Dedifferentiated amniotic fluid mesenchymal stem cell (primary cell): ENCODE measurements at regions not wholly inside any gene's neighbourhood (a gene's known extent, or its start where the extent isn't known, plus 50 kb on each side); places are given as distances from the start of the nearest gene placed in this dataset.
A peak's percentile ranks its signal among the peaks of the same experiment; 100 is the strongest.

ENCODE experiments used
- DNase-seq: peaks from one replicate; pipeline ENCODE4 v3.0.0-alpha.2; 2016; ENCODE audit errors: extremely low spot score

GRCh38 chr4:41389356-41389755 lies 132.6 kb downstream of the UCHL1 start:
- DNase-seq = no peak

- DNase-seq = no peak
Observed at GRCh38 chr4:41390661-41391060, 133.9 kb downstream of the UCHL1 start.

- no peak for DNase-seq
Observed at GRCh38 chr4:41391271-41391670, 134.5 kb downstream of the UCHL1 start.

- DNase-seq = no peak
Observed at GRCh38 chr4:41394481-41394894, 137.8 kb downstream of the UCHL1 start.

GRCh38 chr4:41396214-41396613 lies 139.5 kb downstream of the UCHL1 start:
- no peak for DNase-seq

- DNase-seq = no peak
Observed at GRCh38 chr4:41396869-41397268, 140.1 kb downstream of the UCHL1 start.

GRCh38 chr4:41399231-41399630 lies 138.7 kb upstream of the LIMCH1 start:
- no peak for DNase-seq

GRCh38 chr4:41400296-41400695 lies 137.7 kb upstream of the LIMCH1 start:
- DNase-seq = peak; percentile 58

GRCh38 chr4:41405464-41406112 lies 132.4 kb upstream of the LIMCH1 start:
- DNase-seq = no peak

- no peak for DNase-seq
Observed at GRCh38 chr4:41406113-41406516, 131.8 kb upstream of the LIMCH1 start.

- DNase-seq = no peak
Observed at GRCh38 chr4:41408150-41408549, 129.8 kb upstream of the LIMCH1 start.

- DNase-seq = no peak
Observed at GRCh38 chr4:41408859-41409593, 128.9 kb upstream of the LIMCH1 start.

- DNase-seq = no peak
Observed at GRCh38 chr4:41409594-41409895, 128.4 kb upstream of the LIMCH1 start.

- DNase-seq = no peak
Observed at GRCh38 chr4:41410049-41410448, 127.9 kb upstream of the LIMCH1 start.

GRCh38 chr4:41413670-41414411 lies 124.1 kb upstream of the LIMCH1 start:
- DNase-seq = no peak

- DNase-seq = no peak
Observed at GRCh38 chr4:41414412-41414779, 123.6 kb upstream of the LIMCH1 start.

- peak; percentile 38 for DNase-seq
Observed at GRCh38 chr4:41418444-41418843, 119.5 kb upstream of the LIMCH1 start.

GRCh38 chr4:41420541-41420940 lies 117.4 kb upstream of the LIMCH1 start:
- DNase-seq = no peak

- DNase-seq = no peak
Observed at GRCh38 chr4:41423117-41423516, 114.8 kb upstream of the LIMCH1 start.

- DNase-seq = no peak
Observed at GRCh38 chr4:41424522-41424921, 113.4 kb upstream of the LIMCH1 start.

- DNase-seq = no peak
Observed at GRCh38 chr4:41425650-41426049, 112.3 kb upstream of the LIMCH1 start.

GRCh38 chr4:41426539-41426938 lies 111.4 kb upstream of the LIMCH1 start:
- DNase-seq = no peak

GRCh38 chr4:41427306-41427882 lies 110.6 kb upstream of the LIMCH1 start:
- no peak for DNase-seq
